Brain microvascular endothelial cell (primary cell): ENCODE measurements at regions not wholly inside any gene's neighbourhood (a gene's known extent, or its start where the extent isn't known, plus 50 kb on each side); places are given as distances from the start of the nearest gene placed in this dataset.

Source experiments
- DNase-seq: peaks from one replicate; pipeline ENCODE4 v3.0.0-alpha.2; 2020
- H3K27ac ChIP-seq: fragments of 250-450 bp; sonication (Bioruptor Pico); 2 replicates; pipeline ENCODE4 v1.5.1; 2020; ENCODE audit warnings: mild to moderate bottlenecking, moderate library complexity
- H3K27me3 ChIP-seq: fragments of 250-450 bp; sonication (Bioruptor Pico); replicated peaks from 2 replicates; pipeline ENCODE4 v1.5.1; 2020; ENCODE audit warnings: mild to moderate bottlenecking
- H3K36me3 ChIP-seq: fragments of 250-450 bp; sonication (Bioruptor Pico); replicated peaks from 2 replicates; pipeline ENCODE4 v1.5.1; 2020; ENCODE audit warnings: mild to moderate bottlenecking
- H3K4me3 ChIP-seq: 2 replicates; pipeline ENCODE4 v1.5.1; 2011; ENCODE audit warnings: low read depth, mild to moderate bottlenecking, control low read depth, low read length, moderate library complexity
- CTCF ChIP-seq: IDR thresholded peaks from 2 replicates; pipeline ENCODE4 v1.5.1; 2011; ENCODE audit warnings: low read depth, mild to moderate bottlenecking, moderate library complexity, low read length, control low read depth, inconsistent platforms; ENCODE audit errors: missing control alignments
- in situ Hi-C: cut with HindIII; loops from 2 replicates; pipeline ENCODE4 v1.10.0; 2017; ENCODE audit warnings: low sequenced_read_pairs, low pct_ligation_motif_present

- Histone ChIP-seq H3K4me3 (no peak overlapping the region), H3K27ac (no peak overlapping the region), H3K36me3 (no peaks in the 10 kb centered on the region), H3K27me3 (peaks cover 25% of the 10 kb centered on the region)
- DNase-seq: no peak
- TF ChIP-seq CTCF: no peak
- in situ Hi-C loops: loop anchor here (25.0 kb wide), 1 partner anchor 177 kb away; the partner anchor contains the start of gene FOXF1
These were observed 174.8 kb upstream of the FOXF1 start for GRCh38 chr16:86335266-86336172.

- H3K27ac ChIP-seq: no peak overlapping the region
- in situ Hi-C loops: loop anchor here (25.0 kb wide), 1 partner anchor 175 kb away; the partner anchor contains the start of gene FOXF1
- H3K4me3 ChIP-seq: no peak overlapping the region
- H3K36me3 ChIP-seq: no peaks in the 10 kb centered on the region
- peaks cover 11% of the 10 kb centered on the region for H3K27me3 ChIP-seq
- TF ChIP-seq CTCF: no peak
- no peak for DNase-seq
These were observed 173.2 kb upstream of the FOXF1 start for GRCh38 chr16:86337138-86337537.

DNA sequence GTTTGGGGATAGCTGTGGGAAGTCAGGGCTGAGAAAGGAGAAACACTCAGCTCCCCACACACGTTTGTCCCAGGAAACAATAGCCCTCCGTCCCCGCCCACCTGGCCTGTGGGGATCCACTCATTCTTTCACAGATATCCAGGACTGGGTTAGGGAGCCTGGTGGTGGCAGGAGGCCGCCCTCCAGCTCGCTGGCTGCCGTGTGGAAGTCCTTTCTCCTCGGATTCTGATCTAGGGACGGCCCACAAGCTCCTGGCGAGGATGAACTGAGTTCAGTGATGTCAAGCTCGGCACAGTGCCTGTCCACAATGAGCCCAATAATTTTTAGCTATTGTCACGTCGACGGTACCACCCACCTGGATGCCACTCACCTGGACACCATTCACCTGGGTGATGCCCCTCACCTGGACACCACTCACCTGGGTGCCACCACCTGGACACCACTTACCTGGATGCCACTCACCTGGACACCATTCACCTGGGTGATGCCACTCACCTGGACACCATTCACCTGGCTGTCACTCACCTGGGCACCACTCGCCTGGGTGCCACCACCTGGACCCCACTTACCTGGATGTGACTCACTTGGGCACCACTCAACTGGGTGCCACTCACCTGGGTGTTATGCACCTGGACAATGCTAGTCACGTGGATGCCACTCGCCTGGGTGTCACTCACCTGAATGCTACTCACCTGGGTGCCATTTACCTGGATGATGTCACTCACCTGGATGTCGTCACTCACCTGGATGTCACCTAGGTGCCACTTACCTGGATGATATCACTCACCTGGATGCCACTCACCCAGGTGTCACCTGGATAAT is 172.5 kb upstream of the FOXF1 start:
- no peak for DNase-seq
- no peak overlapping the region for H3K4me3 ChIP-seq
- H3K27ac ChIP-seq: no peak overlapping the region
- H3K36me3 ChIP-seq: no peaks in the 10 kb centered on the region
- TF ChIP-seq CTCF: no peak
- in situ Hi-C loops: loop anchor here (25.0 kb wide), 1 partner anchor 175 kb away; the partner anchor contains the start of gene FOXF1
- peaks cover 10% of the 10 kb centered on the region for H3K27me3 ChIP-seq

DNA sequence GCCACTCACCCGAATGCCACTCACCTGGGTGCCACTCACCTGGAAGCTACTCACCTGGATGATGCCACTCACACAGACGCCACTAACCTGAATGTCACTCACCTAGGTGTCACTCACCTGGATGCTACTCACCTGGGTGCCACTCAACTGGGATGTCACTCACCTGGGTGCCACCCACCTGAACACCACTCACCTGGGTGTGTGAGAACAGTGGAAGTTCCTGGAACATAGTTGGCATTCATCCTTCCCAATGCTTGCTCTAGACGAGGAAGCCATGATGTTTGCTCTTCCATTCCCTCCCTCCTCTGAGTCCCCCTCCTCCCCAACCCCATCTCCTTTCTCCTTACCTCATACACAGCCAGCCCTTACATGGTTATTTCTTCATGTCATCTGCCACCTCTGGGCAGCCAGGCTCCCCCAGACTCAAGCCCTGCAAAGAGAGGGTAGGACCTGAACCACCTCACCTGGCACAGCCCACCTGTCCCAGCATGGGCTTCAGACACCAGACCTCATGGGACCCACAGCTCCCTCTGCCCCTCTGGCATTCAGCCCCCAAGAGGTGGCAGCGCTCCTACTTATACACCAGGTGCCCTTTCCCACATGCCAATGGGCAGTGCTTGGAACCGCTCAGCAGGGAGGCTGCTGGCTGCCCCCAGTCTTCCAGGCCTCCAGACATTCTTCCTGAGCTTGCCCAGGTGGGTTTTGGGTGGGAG is 171.8 kb upstream of the FOXF1 start:
- TF ChIP-seq CTCF: no peak
- in situ Hi-C loops: loop anchor here (25.0 kb wide), 1 partner anchor 174 kb away; the partner anchor contains the start of gene FOXF1
- H3K36me3 ChIP-seq: no peaks in the 10 kb centered on the region
- DNase-seq: no peak
- H3K27ac ChIP-seq: no peak overlapping the region
- H3K27me3 ChIP-seq: peaks cover 8% of the 10 kb centered on the region
- no peak overlapping the region for H3K4me3 ChIP-seq

DNA sequence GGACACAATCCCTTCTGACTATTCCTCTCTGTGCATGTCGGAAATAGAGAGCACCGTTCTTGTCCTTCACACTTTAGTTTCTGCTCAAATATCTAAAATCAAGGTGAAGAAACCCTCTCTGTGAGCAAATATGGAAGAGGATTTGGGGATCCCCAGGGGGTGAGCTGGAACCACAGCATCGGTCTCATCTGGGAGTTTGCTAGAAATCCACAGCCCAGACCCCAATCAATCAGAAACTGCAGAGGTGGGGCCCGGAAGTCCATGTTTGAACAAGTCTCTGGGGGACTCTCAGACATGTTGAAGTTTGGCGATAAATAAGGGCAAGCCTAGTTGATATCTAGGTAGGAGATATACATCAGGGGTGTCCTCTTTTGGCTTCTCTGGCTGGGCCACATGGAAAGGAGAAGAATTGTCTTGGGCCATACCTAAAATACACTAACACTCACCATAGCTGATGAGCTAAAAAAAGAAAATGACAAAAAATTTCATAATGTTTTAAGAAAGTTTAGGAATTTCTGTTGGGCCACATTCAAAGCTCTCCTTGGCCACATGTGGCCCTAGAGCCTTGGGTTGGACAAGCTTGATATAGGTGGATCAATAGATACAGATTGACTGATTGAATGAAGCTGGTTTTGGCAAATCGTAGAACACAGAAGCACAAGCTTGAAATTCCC is 168.0 kb upstream of the FOXF1 start:
- Histone ChIP-seq H3K4me3 (no peak overlapping the region), H3K36me3 (no peaks in the 10 kb centered on the region), H3K27me3 (no peaks in the 10 kb centered on the region), H3K27ac (no peak overlapping the region)
- in situ Hi-C loops: loop anchor here (25.0 kb wide), 1 partner anchor 170 kb away; the partner anchor contains the start of gene FOXF1
- no peak for DNase-seq
- TF ChIP-seq CTCF: no peak
